Astrocyte (in vitro differentiated cells and primary cell): ENCODE measurements at regions not wholly inside any gene's neighbourhood (a gene's known extent, or its start where the extent isn't known, plus 50 kb on each side); places are given as distances from the start of the nearest gene placed in this dataset.
A peak's percentile ranks its signal among the peaks of the same experiment; 100 is the strongest.
"Not testable (repeated sequence)": the region's sequence is repeated elsewhere in the genome, so short reads cannot be mapped to it uniquely, and the experiment has no call there.

Source experiments
- DNase-seq: peaks from one replicate; pipeline ENCODE4 v3.0.0-alpha.2; 2010; ENCODE audit warnings: low read depth
- FAIRE-seq: peaks from 2 replicates; lab custom pipeline; 2011; peaks lifted over from hg19 to GRCh38; lab: Jason Lieb, UNC
- H2AFZ ChIP-seq: 2 replicates; pipeline ENCODE4 v1.6.0; 2012; ENCODE audit warnings: low read depth, low read length, inconsistent platforms
- H3K27ac ChIP-seq: 2 replicates; pipeline ENCODE4 v1.5.1; 2011; ENCODE audit warnings: low read depth, low read length, inconsistent platforms
- H3K27me3 ChIP-seq: 2 replicates; pipeline ENCODE4 v1.6.0; 2011; ENCODE audit warnings: low read length, inconsistent platforms; ENCODE audit not compliant: insufficient read depth
- H3K36me3 ChIP-seq: 2 replicates; pipeline ENCODE4 v1.5.1; 2011; ENCODE audit warnings: low read length, inconsistent platforms; ENCODE audit not compliant: insufficient read depth
- H3K4me1 ChIP-seq: 2 replicates; pipeline ENCODE4 v1.5.1; 2011; ENCODE audit warnings: low read length, inconsistent platforms; ENCODE audit not compliant: insufficient read depth
- H3K4me2 ChIP-seq: 2 replicates; pipeline ENCODE4 v1.6.0; 2012; ENCODE audit warnings: low read length, inconsistent platforms
- H3K4me3 ChIP-seq: 2 replicates; pipeline ENCODE4 v1.5.1; 2011; ENCODE audit warnings: low read depth, mild to moderate bottlenecking, low read length, inconsistent platforms; ENCODE audit not compliant: insufficient read depth
- H3K79me2 ChIP-seq: 2 replicates; pipeline ENCODE4 v1.6.0; 2012; ENCODE audit warnings: mild to moderate bottlenecking, low read length, inconsistent platforms; ENCODE audit not compliant: insufficient read depth
- H3K9ac ChIP-seq: 2 replicates; pipeline ENCODE4 v1.6.0; 2012; ENCODE audit warnings: mild to moderate bottlenecking, low read length, inconsistent platforms
- H3K9me3 ChIP-seq: 2 replicates; pipeline ENCODE4 v1.5.1; 2012; ENCODE audit warnings: low read depth, mild to moderate bottlenecking, low read length, inconsistent platforms; ENCODE audit not compliant: insufficient read depth
- H4K20me1 ChIP-seq: 2 replicates; pipeline ENCODE4 v1.6.0; 2012; ENCODE audit warnings: low read length, inconsistent platforms; ENCODE audit not compliant: insufficient read depth
- H3K27ac Mint-ChIP-seq: one replicate; pipeline ENCODE4 v1.8.0; 2021; ENCODE audit warnings: mild to moderate bottlenecking, mixed read lengths; ENCODE audit not compliant: unreplicated experiment
- H3K27me3 Mint-ChIP-seq: one replicate; pipeline ENCODE4 v1.8.0; 2021; ENCODE audit warnings: low read depth, mixed read lengths; ENCODE audit not compliant: unreplicated experiment
- H3K36me3 Mint-ChIP-seq: one replicate; pipeline ENCODE4 v1.8.0; 2021; ENCODE audit warnings: low read depth, mixed read lengths; ENCODE audit not compliant: unreplicated experiment
- H3K4me1 Mint-ChIP-seq: one replicate; pipeline ENCODE4 v1.8.0; 2021; ENCODE audit warnings: low read depth, mixed read lengths; ENCODE audit not compliant: unreplicated experiment
- H3K4me3 Mint-ChIP-seq: one replicate; pipeline ENCODE4 v1.8.0; 2021; ENCODE audit warnings: mild to moderate bottlenecking, moderate library complexity, mixed read lengths; ENCODE audit not compliant: unreplicated experiment
- H3K9me3 Mint-ChIP-seq: one replicate; pipeline ENCODE4 v1.8.0; 2021; ENCODE audit warnings: mild to moderate bottlenecking, mixed read lengths; ENCODE audit not compliant: unreplicated experiment
- CTCF ChIP-seq: IDR thresholded peaks from 2 replicates; pipeline ENCODE4 v1.5.1; 2011; ENCODE audit warnings: low read depth, mild to moderate bottlenecking, inconsistent platforms, low read length, moderate library complexity; ENCODE audit not compliant: insufficient read depth
- EZH2 ChIP-seq: IDR thresholded peaks from 2 replicates; pipeline ENCODE4 v1.6.1; 2012; ENCODE audit warnings: mild to moderate bottlenecking, low read length, inconsistent platforms; ENCODE audit not compliant: insufficient read depth

- H3K36me3 ChIP-seq: no peaks in the 10 kb centered on the region
- H3K4me2 ChIP-seq: no peak overlapping the region
- FAIRE-seq (no peak), DNase-seq (peak; percentile 46)
- H3K27ac Mint-ChIP-seq: no peak overlapping the region
- no peaks in the 10 kb centered on the region for H3K27me3 ChIP-seq
- H3K79me2 ChIP-seq: no peaks in the 10 kb centered on the region
- H3K9ac ChIP-seq: no peak overlapping the region
- no peak overlapping the region for H3K4me3 Mint-ChIP-seq
- TF ChIP-seq EZH2: no peak
- no peak for TF ChIP-seq CTCF
- H3K4me3 ChIP-seq: no peak overlapping the region
- no peak overlapping the region for H2AFZ ChIP-seq
- no peak overlapping the region for H3K27ac ChIP-seq
- peaks cover 10% of the 10 kb centered on the region for H3K27me3 Mint-ChIP-seq
- no peaks in the 10 kb centered on the region for H4K20me1 ChIP-seq
- H3K4me1 Mint-ChIP-seq: peaks cover 7% of the 10 kb centered on the region
- H3K9me3 ChIP-seq: no peaks in the 10 kb centered on the region
- H3K4me1 ChIP-seq: no peaks in the 10 kb centered on the region
- peaks cover 4% of the 10 kb centered on the region for H3K36me3 Mint-ChIP-seq
- peaks cover 8% of the 10 kb centered on the region for H3K9me3 Mint-ChIP-seq
Measured at GRCh38 chr1:232344791-232345399, 285.0 kb downstream of the SIPA1L2 start.

GRCh38 chr1:232344186-232344585 lies 285.7 kb downstream of the SIPA1L2 start:
- not testable (repeated sequence) for H3K9me3 Mint-ChIP-seq, H3K27me3 Mint-ChIP-seq, H3K9me3 ChIP-seq, H3K4me3 ChIP-seq, H3K27me3 ChIP-seq, DNase-seq, H2AFZ ChIP-seq, H3K4me1 Mint-ChIP-seq, FAIRE-seq, H3K27ac Mint-ChIP-seq, H3K36me3 ChIP-seq, H3K9ac ChIP-seq, H3K4me1 ChIP-seq, H3K79me2 ChIP-seq, H4K20me1 ChIP-seq, H3K4me2 ChIP-seq, H3K27ac ChIP-seq, H3K36me3 Mint-ChIP-seq, H3K4me3 Mint-ChIP-seq

GRCh38 chr1:232340446-232340845 lies 289.5 kb downstream of the SIPA1L2 start:
- Histone ChIP-seq H3K4me1 (no peaks in the 10 kb centered on the region), H3K9ac (no peak overlapping the region), H3K36me3 (no peaks in the 10 kb centered on the region), H3K79me2 (no peaks in the 10 kb centered on the region), H2AFZ (no peak overlapping the region), H3K27ac (no peak overlapping the region), H4K20me1 (no peaks in the 10 kb centered on the region), H3K4me2 (no peak overlapping the region), H3K4me3 (no peak overlapping the region), H3K9me3 (no peaks in the 10 kb centered on the region), H3K27me3 (peaks cover 3% of the 10 kb centered on the region)
- Mint-ChIP-seq H3K27me3 (peaks cover 16% of the 10 kb centered on the region), H3K4me1 (peaks cover 8% of the 10 kb centered on the region), H3K9me3 (peaks cover 4% of the 10 kb centered on the region), H3K36me3 (no peaks in the 10 kb centered on the region), H3K27ac (peak overlapping the region; percentile 28), H3K4me3 (no peak overlapping the region)
- TF ChIP-seq EZH2 (no peak), CTCF (no peak)
- FAIRE-seq (no peak), DNase-seq (no peak)
